Astrocyte of the cerebellum (primary cell): ENCODE measurements at regions not wholly inside any gene's neighbourhood (a gene's known extent, or its start where the extent isn't known, plus 50 kb on each side); places are given as distances from the start of the nearest gene placed in this dataset.
"Not testable (repeated sequence)": the region's sequence is repeated elsewhere in the genome, so short reads cannot be mapped to it uniquely, and the experiment has no call there.

ENCODE experiments used
- DNase-seq: peaks from one replicate; pipeline ENCODE4 v3.0.0-alpha.2; 2011; ENCODE audit warnings: low read depth
- H3K4me3 ChIP-seq: 2 replicates; pipeline ENCODE4 v1.5.1; 2011; ENCODE audit warnings: mild to moderate bottlenecking, low read depth, low read length, moderate library complexity
- in situ Hi-C: cut with HindIII; loops from 2 replicates; pipeline ENCODE4 v1.10.0; 2017; ENCODE audit warnings: low sequenced_read_pairs
- TF ChIP-seq, protein P1 (sequence below): IDR thresholded peaks from 2 replicates; pipeline ENCODE4 v1.5.1; 2012; ENCODE audit warnings: low read length, low read depth, moderate library complexity, mild to moderate bottlenecking; ENCODE audit errors: missing control alignments

DNA sequence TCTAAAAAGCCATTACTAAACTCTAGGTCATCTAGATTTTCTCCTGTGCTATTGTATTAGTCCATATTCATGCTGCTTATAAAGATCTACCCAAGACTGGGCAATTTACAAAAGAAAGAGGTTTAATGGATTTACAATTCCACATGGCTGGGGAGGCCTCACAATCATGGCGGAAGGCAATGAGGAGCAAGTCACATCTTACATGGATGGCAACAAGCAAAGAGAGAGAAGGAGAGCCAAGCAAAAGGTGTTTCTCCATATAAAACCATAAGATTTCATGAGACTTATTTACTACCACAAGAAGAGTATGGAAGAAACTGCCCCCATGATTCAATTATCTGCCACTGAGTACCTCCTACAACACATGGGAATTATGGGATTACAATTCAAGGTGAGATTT lies 69.6 kb upstream of the CCDC6 start:
- in situ Hi-C loops, H3K4me3 ChIP-seq, DNase-seq: not testable (repeated sequence)

DNA sequence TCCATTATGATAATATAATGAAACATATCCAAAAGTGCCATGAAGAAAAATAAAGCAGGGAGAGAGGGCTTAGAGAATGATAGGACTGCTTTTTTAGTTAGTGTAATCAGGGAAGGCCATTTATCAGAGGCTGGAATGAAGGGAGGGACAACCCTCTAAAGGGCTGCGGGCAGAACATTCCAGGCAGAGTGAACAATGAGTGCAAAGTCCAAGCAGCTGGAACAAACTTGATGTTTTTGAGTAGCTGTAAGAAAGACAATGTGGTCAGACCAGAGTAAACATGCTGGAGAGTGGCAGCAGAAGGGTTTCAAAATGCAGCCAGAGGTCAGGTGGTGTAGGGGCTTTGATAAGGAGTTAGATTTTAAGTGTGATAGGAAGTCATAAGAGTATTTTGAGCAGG lies 65.6 kb upstream of the CCDC6 start:
- peak; percentile 28 for DNase-seq
- TF ChIP-seq, protein P1, sequence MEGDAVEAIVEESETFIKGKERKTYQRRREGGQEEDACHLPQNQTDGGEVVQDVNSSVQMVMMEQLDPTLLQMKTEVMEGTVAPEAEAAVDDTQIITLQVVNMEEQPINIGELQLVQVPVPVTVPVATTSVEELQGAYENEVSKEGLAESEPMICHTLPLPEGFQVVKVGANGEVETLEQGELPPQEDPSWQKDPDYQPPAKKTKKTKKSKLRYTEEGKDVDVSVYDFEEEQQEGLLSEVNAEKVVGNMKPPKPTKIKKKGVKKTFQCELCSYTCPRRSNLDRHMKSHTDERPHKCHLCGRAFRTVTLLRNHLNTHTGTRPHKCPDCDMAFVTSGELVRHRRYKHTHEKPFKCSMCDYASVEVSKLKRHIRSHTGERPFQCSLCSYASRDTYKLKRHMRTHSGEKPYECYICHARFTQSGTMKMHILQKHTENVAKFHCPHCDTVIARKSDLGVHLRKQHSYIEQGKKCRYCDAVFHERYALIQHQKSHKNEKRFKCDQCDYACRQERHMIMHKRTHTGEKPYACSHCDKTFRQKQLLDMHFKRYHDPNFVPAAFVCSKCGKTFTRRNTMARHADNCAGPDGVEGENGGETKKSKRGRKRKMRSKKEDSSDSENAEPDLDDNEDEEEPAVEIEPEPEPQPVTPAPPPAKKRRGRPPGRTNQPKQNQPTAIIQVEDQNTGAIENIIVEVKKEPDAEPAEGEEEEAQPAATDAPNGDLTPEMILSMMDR = no peak
- in situ Hi-C loops = no loop called here
- H3K4me3 ChIP-seq = no peak overlapping the region

DNA sequence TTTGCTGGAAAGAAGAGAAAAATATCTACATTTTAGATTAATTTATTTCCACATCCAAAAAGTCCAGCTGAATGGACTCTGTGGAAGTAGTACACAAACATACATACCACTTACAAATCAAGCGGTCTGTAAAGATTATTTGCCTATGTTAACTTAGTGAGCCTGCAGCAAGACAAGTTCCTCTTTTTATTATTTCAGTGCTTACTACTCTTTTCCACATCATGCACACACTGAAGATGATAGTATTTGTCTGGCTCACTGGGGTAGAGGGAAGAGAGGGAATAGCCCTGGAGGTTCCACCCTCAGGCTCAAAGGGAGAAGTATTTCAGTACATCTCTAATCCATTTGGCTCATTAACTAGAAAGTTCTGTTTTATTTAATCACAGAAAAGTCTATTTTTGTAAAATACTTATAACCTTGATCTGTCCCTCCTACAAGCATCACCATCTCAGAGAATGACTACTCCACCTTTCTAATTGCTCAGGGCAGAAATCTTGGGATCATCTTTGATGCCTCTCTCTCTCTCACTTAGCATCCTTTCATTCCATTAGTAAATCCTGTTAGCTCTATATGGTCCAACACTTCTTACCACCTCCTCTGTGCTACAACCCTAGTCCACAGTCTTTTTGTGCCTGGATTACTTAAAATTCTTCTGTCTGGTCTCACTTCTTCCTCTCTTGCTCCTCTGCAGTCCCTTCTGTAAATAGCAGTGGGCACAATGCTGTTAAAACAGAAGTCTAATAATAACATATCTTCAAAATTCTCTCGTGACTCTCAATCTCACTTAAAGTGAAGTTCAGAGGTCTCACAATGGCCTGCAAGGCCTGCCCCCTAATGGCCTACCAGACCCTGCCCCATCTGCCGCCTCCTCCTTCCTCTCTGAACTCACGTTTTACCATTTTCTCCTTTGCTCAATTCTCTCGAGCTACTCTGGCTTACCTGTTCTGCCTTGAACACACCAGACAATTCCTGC lies 64.3 kb upstream of the CCDC6 start:
- TF ChIP-seq, protein P1 = no peak
- DNase-seq = no peak
- H3K4me3 ChIP-seq = no peak overlapping the region
- in situ Hi-C loops = no loop called here

DNA sequence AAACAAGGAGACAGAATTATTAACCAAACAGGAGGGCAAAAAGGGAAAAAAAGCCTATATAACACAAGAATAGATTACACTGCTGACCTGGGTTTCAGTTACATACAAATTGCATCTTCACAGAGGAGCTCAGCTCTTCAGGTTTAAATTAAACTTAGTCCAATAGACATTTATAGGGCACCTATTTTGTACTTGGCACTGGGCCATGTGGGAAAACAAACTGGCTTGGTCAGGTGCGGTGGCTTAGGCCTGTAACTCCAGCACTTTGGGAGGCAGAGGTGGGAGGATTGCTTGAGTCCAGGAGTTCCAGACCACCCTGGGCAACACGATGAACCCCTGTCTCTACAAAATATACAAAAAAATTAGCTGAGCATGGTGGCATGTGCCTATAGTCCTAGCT lies 62.3 kb upstream of the CCDC6 start:
- no peak overlapping the region for H3K4me3 ChIP-seq
- no peak for DNase-seq
- TF ChIP-seq, protein P1 = no peak
- in situ Hi-C loops = no loop called here

DNA sequence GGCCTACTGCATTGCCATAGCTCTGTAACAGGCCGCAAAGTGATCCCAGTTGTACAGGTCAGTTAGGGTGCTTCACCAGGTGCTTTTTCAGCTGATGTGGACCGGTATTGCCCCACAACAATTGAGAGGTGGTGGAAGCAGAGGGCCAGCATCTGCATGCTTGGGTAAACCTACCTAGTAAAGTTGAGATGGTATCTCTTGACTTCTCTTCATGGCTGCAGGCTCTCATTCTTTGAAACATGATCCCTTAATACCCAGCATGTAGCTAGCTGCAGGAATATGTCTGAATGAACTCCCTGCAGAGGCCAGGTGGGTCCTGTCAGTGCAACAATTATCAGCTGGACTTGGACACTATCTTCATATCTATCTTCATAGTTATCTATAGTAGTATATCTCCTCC lies 60.7 kb upstream of the CCDC6 start:
- no peak for DNase-seq
- no peak overlapping the region for H3K4me3 ChIP-seq
- TF ChIP-seq, protein P1 = no peak
- in situ Hi-C loops = no loop called here

DNA sequence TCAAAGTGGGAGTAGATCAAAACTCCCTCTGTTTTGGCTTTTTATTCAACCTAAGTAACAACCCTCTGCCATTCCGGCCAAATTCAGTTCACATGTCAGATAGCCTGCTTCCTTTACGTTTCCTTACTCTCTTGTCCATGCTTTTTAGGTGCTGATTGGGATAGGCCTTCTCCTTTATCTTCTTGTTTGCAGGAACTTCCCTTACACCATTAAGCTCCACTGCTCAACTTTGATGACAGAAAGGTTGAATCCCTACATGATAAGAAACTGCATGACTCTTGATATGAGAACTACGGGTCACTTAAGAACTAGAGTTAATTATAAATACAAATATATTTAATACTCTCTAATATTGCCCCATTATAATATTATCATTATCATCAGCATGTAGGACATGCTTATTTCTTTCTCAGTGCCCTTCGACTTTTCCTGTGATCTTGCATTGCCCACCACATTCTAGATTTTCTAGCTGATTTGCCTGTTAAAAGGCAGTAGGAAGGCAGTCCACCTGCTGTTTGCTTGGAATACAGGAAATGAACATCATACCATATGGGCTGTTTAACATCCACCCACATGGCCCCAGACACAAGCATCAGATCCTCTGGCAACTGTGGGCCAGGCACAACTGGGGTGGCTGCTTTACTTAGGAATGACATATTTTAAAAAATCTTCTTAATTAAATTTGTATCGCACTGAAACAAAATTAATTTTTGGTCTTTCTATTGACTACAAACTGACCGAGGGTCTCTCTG lies 59.7 kb upstream of the CCDC6 start:
- in situ Hi-C loops = no loop called here
- H3K4me3 ChIP-seq = no peak overlapping the region
- DNase-seq = no peak
- TF ChIP-seq, protein P1 = no peak

GRCh38 chr10:59962756-59963155 lies 56.4 kb upstream of the CCDC6 start:
- in situ Hi-C loops = no loop called here
- no peak for DNase-seq
- TF ChIP-seq, protein P1 = no peak
- H3K4me3 ChIP-seq = no peak overlapping the region
